Loucy (cell line): ENCODE measurements at regions not wholly inside any gene's neighbourhood (a gene's known extent, or its start where the extent isn't known, plus 50 kb on each side); places are given as distances from the start of the nearest gene placed in this dataset.

Experiments used
- H2AFZ ChIP-seq: fragments of 200-600 bp; sonication (generic); 2 replicates; pipeline ENCODE4 v1.6.0; 2016; ENCODE audit warnings: antibody characterized with exemption, mild to moderate bottlenecking, low read length, moderate library complexity
- H3F3A ChIP-seq: fragments of 200-600 bp; 2 replicates; pipeline ENCODE4 v1.6.0; 2016; ENCODE audit warnings: antibody characterized with exemption, low read depth, mild to moderate bottlenecking
- H3K27me3 ChIP-seq: fragments of 200-600 bp; sonication (generic); 2 replicates; pipeline ENCODE4 v1.6.1; 2014; ENCODE audit warnings: low read length, mild to moderate bottlenecking; ENCODE audit not compliant: insufficient read depth, poor library complexity, severe bottlenecking
- H3K36me3 ChIP-seq: fragments of 200-600 bp; sonication (generic); 2 replicates; pipeline ENCODE4 v1.6.1; 2016; ENCODE audit warnings: low read length; ENCODE audit not compliant: insufficient read depth
- H3K4me1 ChIP-seq: fragments of 200-600 bp; sonication (generic); 2 replicates; pipeline ENCODE4 v1.5.1; 2014; ENCODE audit warnings: low read length, mild to moderate bottlenecking; ENCODE audit not compliant: insufficient read depth, poor library complexity, severe bottlenecking
- H3K4me2 ChIP-seq: fragments of 200-600 bp; sonication (generic); 2 replicates; pipeline ENCODE4 v1.6.0; 2014; ENCODE audit warnings: antibody characterized with exemption, low read length, low read depth, mild to moderate bottlenecking; ENCODE audit not compliant: poor library complexity, severe bottlenecking
- H3K4me3 ChIP-seq: fragments of 200-600 bp; sonication (generic); 2 replicates; pipeline ENCODE4 v1.5.1; 2014; ENCODE audit warnings: low read length, mild to moderate bottlenecking, mixed read lengths; ENCODE audit not compliant: poor library complexity, severe bottlenecking
- H3K79me2 ChIP-seq: fragments of 200-600 bp; sonication (generic); 2 replicates; pipeline ENCODE4 v1.6.1; 2014; ENCODE audit warnings: low read length; ENCODE audit not compliant: insufficient read depth
- H3K9ac ChIP-seq: fragments of 200-600 bp; sonication (generic); 2 replicates; pipeline ENCODE4 v1.6.0; 2014; ENCODE audit warnings: mild to moderate bottlenecking, low read depth, low read length, moderate library complexity; ENCODE audit not compliant: poor library complexity, severe bottlenecking
- H3K9me2 ChIP-seq: fragments of 200-600 bp; sonication (generic); replicated peaks from 2 replicates; pipeline ENCODE4 v1.6.1; 2016; ENCODE audit warnings: low read depth, low read length, mixed read lengths
- H3K9me3 ChIP-seq: fragments of 200-600 bp; sonication (generic); 2 replicates; pipeline ENCODE4 v1.6.1; 2014; ENCODE audit warnings: mild to moderate bottlenecking, antibody characterized with exemption, low read length, low read depth; ENCODE audit not compliant: insufficient read depth
- H4K20me1 ChIP-seq: fragments of 200-600 bp; sonication (generic); 2 replicates; pipeline ENCODE4 v1.6.0; 2014; ENCODE audit warnings: antibody characterized with exemption, low read length, mild to moderate bottlenecking; ENCODE audit not compliant: insufficient read depth, poor library complexity, severe bottlenecking
- CTCF ChIP-seq: fragments of 200-600 bp; sonication (generic); conservative IDR thresholded peaks from 2 replicates; pipeline ENCODE4 v1.5.1; 2014; ENCODE audit warnings: mild to moderate bottlenecking, antibody characterized with exemption, low read length
- EZH2phosphoT487 ChIP-seq: fragments of 200-600 bp; IDR thresholded peaks from 2 replicates; pipeline ENCODE4 v1.6.1; 2018; ENCODE audit warnings: antibody characterized with exemption, mild to moderate bottlenecking, moderate library complexity, borderline replicate concordance

- no peaks in the 10 kb centered on the region for H3F3A ChIP-seq
- H3K9me3 ChIP-seq: no peaks in the 10 kb centered on the region
- H3K9ac ChIP-seq: no peak overlapping the region
- H3K4me3 ChIP-seq: no peak overlapping the region
- no peaks in the 10 kb centered on the region for H4K20me1 ChIP-seq
- H3K79me2 ChIP-seq: no peaks in the 10 kb centered on the region
- no peaks in the 10 kb centered on the region for H3K36me3 ChIP-seq
- H2AFZ ChIP-seq: no peak overlapping the region
- H3K27me3 ChIP-seq: no peaks in the 10 kb centered on the region
- TF ChIP-seq CTCF (no peak), EZH2phosphoT487 (no peak)
- H3K4me2 ChIP-seq: no peak overlapping the region
- H3K4me1 ChIP-seq: no peaks in the 10 kb centered on the region
- H3K9me2 ChIP-seq: no peaks in the 10 kb centered on the region
Observed at GRCh38 chr16:65876056-65876408, 490.5 kb upstream of the CDH5 start.

GRCh38 chr16:65875381-65876055 lies 491.0 kb upstream of the CDH5 start:
- no peaks in the 10 kb centered on the region for H4K20me1 ChIP-seq
- H3K4me1 ChIP-seq: no peaks in the 10 kb centered on the region
- H3F3A ChIP-seq: no peaks in the 10 kb centered on the region
- H3K9me3 ChIP-seq: no peaks in the 10 kb centered on the region
- no peak overlapping the region for H3K9ac ChIP-seq
- H3K79me2 ChIP-seq: no peaks in the 10 kb centered on the region
- no peaks in the 10 kb centered on the region for H3K9me2 ChIP-seq
- H3K4me3 ChIP-seq: no peak overlapping the region
- H3K36me3 ChIP-seq: no peaks in the 10 kb centered on the region
- TF ChIP-seq EZH2phosphoT487: no peak
- no peak for TF ChIP-seq CTCF
- H3K4me2 ChIP-seq: no peak overlapping the region
- no peaks in the 10 kb centered on the region for H3K27me3 ChIP-seq
- H2AFZ ChIP-seq: no peak overlapping the region

- Histone ChIP-seq H3K9me3 (no peaks in the 10 kb centered on the region; the same call in 1 of the 2 replicates), H3K27me3 (no peaks in the 10 kb centered on the region)
- TF ChIP-seq CTCF: no peak
- TF ChIP-seq EZH2phosphoT487: no peak
Observed at GRCh38 chr16:65869261-65869660, 497.2 kb upstream of the CDH5 start.

More at GRCh38 chr16:65869261-65869660, 497.2 kb upstream of the CDH5 start:
- Histone ChIP-seq H3K4me3 (no peak overlapping the region), H3F3A (no peaks in the 10 kb centered on the region), H3K9me2 (no peaks in the 10 kb centered on the region), H3K36me3 (no peaks in the 10 kb centered on the region), H3K4me2 (no peak overlapping the region), H2AFZ (no peak overlapping the region), H3K9ac (no peak overlapping the region), H4K20me1 (no peaks in the 10 kb centered on the region), H3K4me1 (no peaks in the 10 kb centered on the region), H3K79me2 (no peaks in the 10 kb centered on the region)
